GM04504 (cell line): ENCODE measurements at regions not wholly inside any gene's neighbourhood (a gene's known extent, or its start where the extent isn't known, plus 50 kb on each side); places are given as distances from the start of the nearest gene placed in this dataset.

ENCODE experiments used
- DNase-seq: peaks from one replicate; pipeline ENCODE4 v3.0.0-alpha.2; 2012; ENCODE audit warnings: low read depth

DNA sequence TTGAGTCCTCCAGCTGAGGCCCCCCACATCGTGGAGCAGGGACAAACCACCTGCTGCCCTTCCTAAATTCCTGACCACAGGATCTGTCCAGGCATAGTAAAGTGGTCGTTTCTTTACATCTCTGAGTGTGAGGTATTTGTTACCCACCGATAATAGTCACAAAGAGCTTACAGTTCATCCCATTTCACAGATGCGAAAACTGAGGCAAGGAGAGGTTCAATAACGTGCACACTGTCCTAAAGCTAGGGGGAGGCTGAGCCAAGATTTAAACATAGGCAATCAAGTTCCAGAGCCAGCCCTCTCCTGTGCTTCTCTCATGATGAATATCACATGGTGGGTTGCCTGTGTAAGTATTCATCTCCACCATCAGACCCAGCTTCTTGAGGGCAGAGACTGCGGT is 135.4 kb downstream of the CCT6B start:
- no peak for DNase-seq

DNA sequence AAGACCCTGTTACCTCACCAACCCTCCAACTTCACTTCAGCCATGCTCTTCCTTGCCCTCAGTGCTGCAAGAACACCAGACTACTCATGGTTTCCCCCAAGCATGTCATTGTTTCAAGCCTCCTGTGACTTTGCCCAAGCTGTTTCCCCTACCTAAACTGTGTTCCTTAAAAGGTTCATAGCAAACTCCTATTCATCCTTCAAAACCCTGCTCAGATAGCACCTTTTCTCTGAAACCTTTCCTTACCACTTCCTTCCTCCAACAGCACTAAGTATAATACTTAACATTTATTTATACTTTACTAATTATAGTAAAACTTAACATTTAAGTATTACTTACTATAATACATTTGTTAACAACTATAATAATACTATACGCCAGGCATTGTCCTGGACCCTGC is 136.2 kb downstream of the CCT6B start:
- DNase-seq: no peak

DNA sequence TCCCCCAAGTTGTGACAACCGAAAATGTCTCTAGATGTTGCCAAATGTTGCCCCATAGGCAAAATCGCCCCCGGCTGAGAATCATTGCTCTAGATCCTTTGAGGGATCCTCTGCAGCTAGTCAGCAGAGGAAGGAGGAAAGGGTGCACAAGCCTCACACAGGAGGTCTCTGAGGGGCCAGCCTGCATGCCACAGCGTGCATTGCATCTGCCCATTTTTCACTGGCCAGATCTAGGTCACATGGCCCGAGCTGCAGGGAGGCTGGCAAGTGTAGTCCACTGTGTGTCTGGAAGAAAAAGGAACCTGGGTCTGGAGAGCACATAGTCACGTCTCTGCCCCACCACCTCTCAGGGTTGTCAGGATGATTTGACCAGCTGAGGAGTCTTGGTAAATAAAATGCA is 138.2 kb downstream of the CCT6B start:
- no peak for DNase-seq

DNA sequence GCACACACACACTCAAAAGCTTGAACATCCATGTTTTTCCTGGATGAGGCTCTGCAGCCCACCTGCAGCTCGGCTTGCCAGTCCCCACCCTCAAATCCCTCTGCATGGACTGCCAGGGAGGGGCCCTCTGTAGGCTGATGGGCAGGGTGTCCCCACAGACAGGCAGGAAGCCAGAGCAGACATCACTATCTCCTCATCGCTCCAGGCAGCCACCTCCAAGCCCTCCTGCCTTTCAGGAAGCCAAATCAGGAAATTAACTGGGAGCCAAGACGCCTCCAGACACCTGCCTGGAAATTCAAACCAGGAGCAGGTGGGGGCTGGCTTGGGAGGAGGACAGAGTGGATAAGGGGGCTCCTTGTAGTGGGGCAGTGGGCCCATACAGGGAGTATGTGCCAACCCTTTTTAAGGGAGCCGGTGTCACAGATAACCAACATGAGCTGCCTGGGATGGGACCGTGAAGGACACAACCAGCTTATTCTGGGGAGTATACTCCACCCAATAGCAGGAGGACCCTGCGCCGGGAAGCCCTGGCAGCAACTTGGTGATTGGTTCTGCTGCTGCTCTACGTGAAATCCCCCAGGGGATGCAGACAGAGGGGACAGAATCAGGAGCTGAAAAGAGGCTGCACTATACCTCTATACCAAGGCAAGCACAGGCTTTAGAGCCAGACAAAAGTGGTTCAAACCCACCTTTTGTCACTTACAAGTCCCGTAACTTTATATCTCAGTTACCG is 139.1 kb downstream of the CCT6B start:
- DNase-seq: no peak

DNA sequence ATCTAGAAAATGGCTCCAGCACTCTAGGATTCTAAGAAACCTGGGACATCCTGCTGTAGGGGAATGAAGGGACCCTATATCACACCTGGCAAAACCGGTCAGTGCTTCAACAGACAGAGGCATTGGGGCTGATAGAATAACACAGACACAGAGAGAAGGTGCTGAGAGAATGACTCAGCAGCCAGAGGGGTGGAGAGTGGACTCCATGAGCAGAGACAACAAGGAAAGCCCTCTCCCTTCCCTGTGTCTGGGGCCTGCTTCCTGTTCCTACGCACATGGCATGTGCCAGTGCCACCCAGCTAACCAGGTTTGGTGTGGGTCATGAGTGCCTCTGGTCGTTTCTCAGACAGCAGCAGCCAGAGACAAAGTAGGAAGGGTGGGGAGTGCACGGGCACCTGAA is 140.3 kb downstream of the CCT6B start:
- no peak for DNase-seq

DNA sequence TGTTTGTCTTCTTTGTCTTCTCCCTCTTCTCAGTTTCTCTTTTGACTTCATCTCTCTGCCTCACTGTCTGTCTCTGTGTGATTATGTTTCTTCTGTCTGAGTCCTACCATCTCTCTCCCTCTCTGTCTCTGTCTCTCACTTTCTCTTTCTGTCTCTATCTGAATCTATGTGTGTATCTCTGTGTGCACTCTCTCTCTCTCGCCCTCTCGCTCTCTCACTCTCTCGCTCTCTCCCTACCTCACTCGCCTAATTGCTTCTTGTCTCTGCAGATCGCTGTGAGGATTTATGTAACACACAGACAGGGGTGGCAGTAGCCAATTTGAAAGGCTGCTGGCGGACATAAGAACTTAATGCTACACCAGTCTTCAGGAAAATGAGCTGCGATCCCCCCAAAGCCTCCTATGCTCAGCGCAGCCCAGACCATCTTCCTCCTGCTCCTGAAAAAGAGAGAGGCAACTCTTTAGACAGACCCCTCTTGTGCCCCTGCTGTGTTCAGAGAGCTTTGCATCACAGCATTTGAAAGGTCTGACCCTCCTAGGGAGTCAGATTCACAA is 140.9 kb downstream of the CCT6B start:
- DNase-seq: no peak

DNA sequence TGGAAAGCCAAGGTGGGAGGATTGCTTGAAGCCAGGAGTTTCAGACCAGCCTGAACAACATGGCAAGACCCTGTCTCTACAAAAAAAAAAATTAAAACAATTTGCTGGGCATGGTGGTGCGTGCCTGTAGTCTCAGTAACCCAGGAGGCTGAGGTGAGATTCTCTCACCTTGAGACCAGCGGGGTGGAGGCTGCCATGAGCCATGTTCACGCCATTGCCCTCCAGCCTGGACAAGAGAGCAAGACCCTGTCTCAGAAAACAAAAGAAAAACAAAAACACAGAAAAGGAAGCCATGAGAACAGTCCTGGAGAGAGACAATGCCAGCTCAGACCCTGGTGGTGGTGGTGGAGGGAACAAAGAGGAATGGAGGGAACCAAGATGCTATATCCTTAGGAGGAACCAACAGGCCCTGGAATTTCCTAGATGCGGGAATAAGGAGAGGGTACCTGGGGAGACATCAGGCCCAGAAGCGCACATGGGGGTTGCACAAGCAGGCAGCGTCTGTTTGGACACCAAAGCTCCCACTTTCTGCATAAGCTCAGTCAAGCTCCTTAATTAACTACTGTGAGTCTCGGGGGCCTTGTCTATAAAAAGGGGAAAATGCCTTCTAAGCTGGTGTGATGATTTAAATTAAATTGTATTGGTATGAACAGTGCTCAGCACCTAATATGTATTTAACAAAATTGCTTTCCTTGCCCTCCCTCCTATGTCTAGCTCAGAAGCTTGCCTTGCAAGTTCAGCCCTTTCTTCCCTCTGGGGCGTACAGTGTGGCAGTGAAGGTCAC is 143.8 kb downstream of the CCT6B start:
- DNase-seq: no peak

DNA sequence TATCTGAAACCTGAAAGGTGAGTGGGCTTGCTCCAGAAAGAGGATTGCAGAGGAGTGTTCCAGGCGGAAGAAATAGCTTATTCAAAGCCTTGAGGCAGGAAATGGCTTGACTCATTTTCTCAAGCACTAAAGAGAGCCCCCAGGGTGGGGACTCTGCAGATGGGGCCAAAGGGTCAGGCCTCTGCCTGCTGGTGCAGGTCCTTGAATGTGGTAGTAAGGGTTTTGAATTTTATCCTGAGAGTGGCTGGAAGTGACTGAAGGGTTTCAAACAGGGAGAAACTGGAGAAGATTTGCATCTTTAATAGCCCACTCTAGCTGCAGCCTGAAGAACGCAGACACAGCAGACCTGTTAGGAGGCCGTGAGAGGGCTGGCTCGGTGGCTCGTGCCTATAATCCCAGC is 144.4 kb downstream of the CCT6B start:
- no peak for DNase-seq

DNA sequence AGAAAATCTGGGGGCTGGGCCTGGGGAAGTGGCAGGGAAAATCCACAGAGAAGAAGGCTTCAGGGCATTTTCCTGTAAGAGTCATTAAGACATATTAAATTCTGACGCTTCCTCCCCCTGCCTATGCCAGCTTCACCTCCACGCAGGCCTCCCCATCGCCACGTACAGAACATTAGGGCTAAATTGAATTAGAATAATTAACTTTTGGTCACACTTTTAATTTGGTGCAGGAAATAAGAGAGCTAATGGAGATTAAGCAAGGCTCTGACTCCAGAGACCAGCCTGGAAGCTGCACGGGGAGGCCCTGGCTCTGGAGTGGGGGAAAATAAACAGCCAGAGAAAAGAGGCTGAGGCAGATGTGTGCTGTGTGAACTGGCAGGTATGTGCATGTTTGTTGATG is 148.0 kb downstream of the CCT6B start:
- DNase-seq: no peak

DNA sequence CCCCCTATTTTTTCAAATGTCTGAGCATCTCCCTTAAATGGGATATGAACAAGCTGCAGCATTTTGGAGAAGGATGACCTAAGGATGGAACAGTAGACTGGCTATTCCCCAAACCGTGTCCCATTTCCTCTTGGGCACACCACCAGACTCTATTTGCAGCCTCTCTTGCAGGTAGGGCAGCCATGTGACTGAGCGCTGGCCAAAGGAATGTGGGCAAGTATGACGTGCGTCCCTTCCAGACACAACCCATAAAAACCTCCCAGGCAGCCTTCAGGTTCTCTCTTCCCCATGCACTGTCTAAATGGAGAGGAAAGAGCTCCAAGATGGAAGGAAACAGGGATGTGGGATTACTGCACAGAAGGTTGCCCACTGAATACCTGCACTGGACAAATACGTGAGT is 149.7 kb downstream of the CCT6B start:
- DNase-seq: no peak

DNA sequence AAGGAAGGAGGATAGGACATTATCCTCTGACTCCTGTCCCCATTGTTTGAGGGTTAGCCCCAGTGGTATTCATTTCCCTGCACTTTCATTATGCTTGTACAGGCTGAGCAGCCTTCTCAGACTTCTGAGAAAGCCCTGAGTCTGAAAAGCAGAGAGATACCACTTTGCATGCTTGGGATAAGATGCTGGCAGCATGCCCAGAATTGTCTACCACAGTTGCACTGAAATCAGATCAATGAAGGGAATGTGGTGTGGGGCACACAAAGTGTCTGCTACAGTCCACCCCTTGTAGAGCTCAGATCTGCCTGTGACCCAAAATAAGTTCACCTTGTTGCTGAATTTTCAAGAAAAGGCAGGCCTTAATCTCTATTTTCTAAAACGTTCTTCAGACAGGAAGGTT is 160.6 kb downstream of the CCT6B start:
- no peak for DNase-seq

DNA sequence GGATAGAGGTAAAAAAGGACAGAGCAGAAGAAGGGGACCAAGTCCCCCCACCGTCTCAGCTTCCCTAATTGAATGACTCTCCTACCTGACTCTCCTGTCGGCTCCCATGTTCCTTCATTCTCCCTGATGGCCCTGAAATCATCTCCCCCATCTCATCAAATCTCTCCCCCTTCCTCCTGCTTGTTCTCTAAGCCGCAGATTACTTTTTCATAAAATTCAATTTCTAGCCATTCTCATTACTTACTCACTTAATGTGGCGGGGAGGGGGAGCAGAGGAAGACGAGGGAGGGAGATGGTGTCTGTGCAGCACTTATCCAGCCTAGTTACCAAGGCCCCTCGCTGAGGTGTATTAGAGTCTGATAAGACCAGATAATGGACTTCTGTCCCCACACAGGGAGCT is 161.5 kb downstream of the CCT6B start:
- no peak for DNase-seq

DNA sequence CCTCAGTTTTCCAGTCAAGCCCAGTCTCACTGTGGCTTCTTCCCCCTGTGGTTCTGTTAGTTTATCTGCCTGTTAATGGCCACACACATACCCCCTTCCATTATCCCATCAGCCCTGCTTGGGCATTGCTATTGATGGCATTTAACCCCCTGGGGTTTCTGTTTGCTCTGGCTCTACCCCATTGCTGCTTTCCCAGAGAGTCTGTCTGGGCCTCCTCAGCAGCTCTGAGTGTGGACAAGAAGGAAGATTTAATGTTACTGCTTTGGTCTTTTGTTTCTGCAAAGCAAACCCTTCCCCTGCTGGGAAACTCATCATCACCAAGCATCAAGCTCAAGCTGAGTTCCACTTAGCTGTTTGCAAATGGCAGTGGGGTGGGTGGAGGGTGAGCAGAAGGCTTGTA is 162.7 kb downstream of the CCT6B start:
- no peak for DNase-seq

DNA sequence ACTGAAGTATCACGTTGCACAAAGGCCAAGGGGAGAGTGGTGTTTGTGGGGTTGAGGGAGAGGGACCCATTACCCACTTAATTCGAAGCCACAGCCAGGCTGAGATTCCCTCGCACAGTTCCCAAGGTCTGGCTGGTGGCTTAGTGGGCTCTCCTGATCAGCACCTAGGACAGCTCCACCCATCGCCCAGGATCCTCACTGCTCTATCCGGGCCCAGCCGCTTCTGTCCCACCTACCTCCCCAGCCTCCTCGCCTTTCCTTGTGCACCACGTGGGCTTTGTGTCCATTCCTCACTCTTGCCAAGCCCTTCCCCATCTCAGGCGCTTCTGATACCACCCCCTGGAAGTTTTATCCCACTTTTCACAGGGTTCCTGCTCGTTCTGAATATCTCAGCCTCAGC is 163.5 kb downstream of the CCT6B start:
- DNase-seq: peak; percentile 4

DNA sequence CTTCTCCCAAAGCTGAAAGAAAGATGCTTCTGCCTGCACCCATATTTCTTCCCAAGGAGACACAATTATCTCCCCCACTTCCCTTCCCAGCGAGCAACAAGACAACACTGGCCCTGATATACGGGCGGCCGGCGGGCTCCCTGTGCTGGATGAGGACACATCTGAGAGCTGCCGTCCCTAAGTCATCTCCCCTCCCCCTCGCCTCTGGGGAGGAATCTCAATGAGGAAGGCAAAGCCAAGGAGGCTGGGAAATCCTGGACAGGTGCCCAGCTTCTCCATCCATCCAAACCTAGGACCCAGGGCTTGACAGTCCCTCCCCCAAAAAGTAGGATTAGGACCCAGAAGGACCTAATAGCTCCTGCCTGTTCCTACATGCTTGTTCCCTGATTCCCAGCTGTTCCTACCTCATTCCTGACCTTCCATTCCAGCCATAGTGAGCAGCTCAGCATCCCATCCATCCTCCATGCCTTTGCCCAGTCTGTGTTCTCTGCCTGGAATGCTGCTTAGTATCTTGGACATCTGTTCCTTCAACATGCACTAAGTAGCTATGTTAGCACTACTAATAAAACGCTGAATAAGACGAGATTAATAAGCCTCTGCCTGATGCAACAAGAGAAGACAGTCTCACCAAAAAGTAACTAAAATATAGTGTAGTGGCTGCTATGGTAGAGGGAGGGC is 167.9 kb downstream of the CCT6B start:
- DNase-seq: no peak

DNA sequence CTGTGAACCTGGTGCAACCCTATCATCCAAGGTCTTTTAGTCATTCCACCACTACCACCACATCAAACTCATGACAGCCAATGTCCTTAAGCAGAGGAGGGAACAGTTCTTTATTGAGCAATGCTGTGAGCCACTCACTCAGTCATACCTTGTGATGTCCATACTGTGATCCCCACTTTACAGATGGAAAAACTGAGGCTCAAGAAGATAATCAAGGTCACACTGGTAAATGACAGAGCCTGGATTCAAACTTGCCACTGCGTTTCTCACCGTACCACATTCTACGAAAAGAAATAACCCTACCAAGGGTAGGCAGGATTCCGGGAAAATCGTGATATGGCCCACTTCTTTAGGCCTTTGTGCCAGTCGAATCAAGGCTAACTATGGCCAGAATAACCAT is 172.6 kb downstream of the CCT6B start:
- no peak for DNase-seq

DNA sequence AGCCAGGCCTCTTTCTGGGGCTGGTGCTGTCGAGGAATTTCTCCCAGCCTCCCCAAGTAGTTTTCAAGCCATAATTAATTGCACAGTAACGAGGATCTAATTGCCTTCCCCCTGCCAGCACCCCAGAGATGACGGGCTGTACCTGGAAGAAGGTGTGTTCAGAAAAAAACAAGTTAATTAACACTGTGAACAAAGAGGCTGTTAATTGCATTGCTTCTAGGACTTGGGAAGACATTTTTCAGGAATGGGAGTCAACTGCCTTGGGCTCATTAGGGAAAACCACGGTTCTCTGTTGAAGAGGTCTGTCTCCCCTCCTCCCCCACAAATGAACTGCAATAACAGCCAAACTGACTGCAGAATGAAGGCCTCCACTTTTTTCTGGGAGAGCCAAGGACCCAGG is 176.7 kb downstream of the CCT6B start:
- DNase-seq: no peak

DNA sequence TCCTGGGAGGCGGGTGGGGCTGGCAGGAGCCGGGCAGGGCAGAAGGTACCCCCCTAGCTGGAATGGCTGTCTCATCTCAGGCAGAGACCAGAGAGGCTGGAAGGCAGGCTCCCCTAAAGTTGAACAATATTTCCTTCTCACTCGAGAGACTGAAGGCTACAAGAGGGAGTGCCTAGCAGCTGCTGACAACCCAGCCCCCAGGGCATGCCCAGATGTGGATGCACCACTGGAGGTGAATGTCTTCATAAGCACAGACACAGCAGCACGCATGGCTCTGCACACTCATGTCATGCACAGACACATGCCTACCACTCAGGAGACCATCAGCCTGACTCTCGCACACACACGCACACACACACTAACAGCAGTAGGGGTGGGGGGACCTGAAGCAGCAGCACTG is 179.0 kb downstream of the CCT6B start:
- no peak for DNase-seq

DNA sequence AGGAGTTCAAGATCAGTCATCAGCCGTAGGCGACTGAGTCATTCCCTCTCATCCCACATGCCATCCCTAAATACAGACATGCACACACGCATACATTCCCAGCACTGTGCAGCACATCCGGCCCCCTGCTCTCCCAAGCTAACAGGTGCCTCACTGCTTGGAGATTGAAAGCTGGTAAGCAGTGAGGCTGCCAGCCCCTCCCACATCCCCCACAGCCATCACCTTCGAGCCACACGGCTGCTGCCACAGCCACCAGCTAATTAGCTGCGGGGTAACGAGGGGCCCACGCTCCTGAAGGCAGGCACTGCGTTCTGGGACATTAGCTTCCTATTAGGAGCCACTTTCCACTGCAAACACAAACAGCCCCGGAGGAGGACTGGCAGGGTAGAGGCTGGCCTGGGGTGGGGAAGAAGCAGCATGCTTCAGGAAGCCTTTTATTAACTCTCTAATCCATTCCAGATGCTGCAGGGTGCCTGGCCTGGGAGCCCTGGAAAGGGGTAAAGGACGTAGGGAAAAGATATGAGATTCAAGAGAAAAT is 179.6 kb downstream of the CCT6B start:
- DNase-seq: no peak

DNA sequence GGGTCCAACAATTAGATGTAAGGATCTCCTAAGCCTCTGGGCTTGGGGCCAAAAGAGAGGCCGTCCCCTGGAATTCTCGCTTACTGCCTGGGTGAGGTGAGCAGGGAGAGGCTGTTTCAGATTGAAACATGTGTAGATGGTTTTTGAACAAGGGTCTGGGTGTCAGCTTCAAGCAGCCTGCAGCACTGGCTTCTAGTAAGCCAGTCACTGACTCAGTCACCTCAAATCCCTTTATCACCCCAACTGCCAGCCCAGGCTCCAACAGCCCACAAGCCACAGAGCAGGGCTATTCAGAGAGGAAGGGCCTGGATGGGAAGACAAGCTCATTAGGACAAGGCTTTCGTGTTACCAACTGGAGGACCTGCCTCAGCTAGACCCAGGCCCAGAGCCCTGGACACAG is 180.2 kb downstream of the CCT6B start:
- DNase-seq: no peak

DNA sequence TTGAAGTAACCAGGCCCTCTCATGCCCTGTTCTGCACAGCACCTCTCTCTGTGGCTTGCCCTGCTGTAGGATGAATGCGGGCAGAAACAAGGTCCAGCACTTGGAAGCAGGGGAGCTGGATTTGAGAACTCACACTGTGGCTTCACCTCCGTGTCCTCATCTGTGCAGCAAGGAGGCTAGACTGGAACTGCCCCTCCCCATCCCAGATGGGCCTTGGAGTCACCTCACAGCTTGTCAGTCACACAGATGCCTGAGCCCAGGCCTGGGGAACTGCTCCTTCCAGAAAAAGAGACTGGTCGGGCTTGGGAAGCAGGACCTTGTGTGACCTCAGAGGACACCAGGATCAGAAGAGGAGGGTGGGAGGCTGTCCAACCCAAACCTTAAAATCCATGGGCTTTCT is 180.8 kb downstream of the CCT6B start:
- no peak for DNase-seq
